DND-41 (cell line): ENCODE measurements at regions not wholly inside any gene's neighbourhood (a gene's known extent, or its start where the extent isn't known, plus 50 kb on each side); places are given as distances from the start of the nearest gene placed in this dataset.

Source experiments
- ATAC-seq: fragments of 200-7000 bp; cut with Tn5 transposase; 3 replicates; pipeline ENCODE4 v1.9.1; 2021; ENCODE audit warnings: low read depth; ENCODE audit not compliant: insufficient read depth
- DNase-seq: peaks from one replicate; pipeline ENCODE4 v3.0.0-alpha.2; 2020
- H2AFZ ChIP-seq: 2 replicates; pipeline ENCODE4 v1.6.0; 2012; ENCODE audit warnings: low read depth, low read length
- H3K27ac ChIP-seq: 2 replicates; pipeline ENCODE4 v1.5.1; 2012; ENCODE audit warnings: low read length, inconsistent platforms
- H3K27me3 ChIP-seq: fragments of 200-600 bp; sonication (generic); 2 replicates; pipeline ENCODE4 v1.6.0; 2012; ENCODE audit warnings: low read length, mild to moderate bottlenecking, inconsistent platforms; ENCODE audit not compliant: insufficient read depth, poor library complexity
- H3K36me3 ChIP-seq: 2 replicates; pipeline ENCODE4 v1.5.1; 2012; ENCODE audit warnings: low read length, inconsistent platforms; ENCODE audit not compliant: insufficient read depth
- H3K4me1 ChIP-seq: 2 replicates; pipeline ENCODE4 v1.5.1; 2012; ENCODE audit warnings: mild to moderate bottlenecking, low read length; ENCODE audit not compliant: insufficient read depth
- H3K4me2 ChIP-seq: 2 replicates; pipeline ENCODE4 v1.6.0; 2012; ENCODE audit warnings: mild to moderate bottlenecking, moderate library complexity, low read length, inconsistent platforms; ENCODE audit not compliant: insufficient read depth
- H3K4me3 ChIP-seq, 2 experiments: fragments of 200-600 bp in 1 of 2; shearing (Covaris generic) in 1 of 2; 2 replicates each; pipeline ENCODE4 v1.5.1; 2012 to 2016; ENCODE audit warnings: inconsistent platforms in 2 of 2, low read length in 2 of 2, mild to moderate bottlenecking in 2 of 2, low read depth in 1 of 2, moderate library complexity in 1 of 2
- H3K79me2 ChIP-seq: 2 replicates; pipeline ENCODE4 v1.6.0; 2012; ENCODE audit warnings: low read length, inconsistent platforms; ENCODE audit not compliant: insufficient read depth
- H3K9ac ChIP-seq: 2 replicates; pipeline ENCODE4 v1.6.0; 2012; ENCODE audit warnings: low read depth, mild to moderate bottlenecking, inconsistent platforms, low read length, moderate library complexity
- H3K9me3 ChIP-seq: 2 replicates; pipeline ENCODE4 v1.5.1; 2012; ENCODE audit warnings: low read length, moderate library complexity, mild to moderate bottlenecking, inconsistent platforms; ENCODE audit not compliant: insufficient read depth, severe bottlenecking
- H4K20me1 ChIP-seq: 2 replicates; pipeline ENCODE4 v1.6.0; 2012; ENCODE audit warnings: low read length; ENCODE audit not compliant: insufficient read depth
- EZH2 ChIP-seq: IDR thresholded peaks from 3 replicates; pipeline ENCODE4 v1.6.1; 2012; ENCODE audit warnings: borderline replicate concordance, low read depth, mild to moderate bottlenecking, moderate library complexity, low read length, inconsistent platforms; ENCODE audit not compliant: severe bottlenecking
- TF ChIP-seq, protein P1 (sequence below): IDR thresholded peaks from 2 replicates; pipeline ENCODE4 v1.5.1; 2012; ENCODE audit warnings: borderline replicate concordance, low read length, moderate library complexity, mild to moderate bottlenecking; ENCODE audit not compliant: poor library complexity, severe bottlenecking; ENCODE audit errors: extremely low read depth

DNA sequence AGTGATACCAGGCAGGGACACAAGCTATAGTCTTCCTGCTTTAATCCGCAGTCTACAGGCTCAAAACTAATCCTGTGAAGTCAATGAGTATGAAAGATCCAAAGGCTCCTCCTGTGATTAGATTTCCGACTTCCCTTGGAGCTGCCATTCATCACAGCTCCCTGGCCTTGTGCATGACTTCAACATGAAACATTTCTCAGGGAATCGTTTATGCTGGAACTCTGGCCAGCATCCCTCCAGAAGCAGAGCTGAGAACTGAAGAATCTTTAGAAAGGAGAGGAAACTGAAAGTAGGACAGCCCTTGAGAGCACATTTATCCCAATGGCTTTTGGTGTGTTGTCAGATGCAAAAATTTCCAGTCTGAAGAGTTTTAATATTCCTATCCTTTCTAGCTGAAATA, 84.3 kb upstream of the SESTD1 start:
- H3K36me3 ChIP-seq = no peaks in the 10 kb centered on the region
- H2AFZ ChIP-seq = no peak overlapping the region
- no peak for ATAC-seq
- H3K4me2 ChIP-seq = no peak overlapping the region
- peaks cover 4% of the 10 kb centered on the region for H3K27me3 ChIP-seq
- H3K79me2 ChIP-seq = no peaks in the 10 kb centered on the region
- no peak overlapping the region for H3K27ac ChIP-seq
- no peaks in the 10 kb centered on the region for H4K20me1 ChIP-seq
- no peak overlapping the region for H3K4me3 ChIP-seq
- TF ChIP-seq, protein P1, sequence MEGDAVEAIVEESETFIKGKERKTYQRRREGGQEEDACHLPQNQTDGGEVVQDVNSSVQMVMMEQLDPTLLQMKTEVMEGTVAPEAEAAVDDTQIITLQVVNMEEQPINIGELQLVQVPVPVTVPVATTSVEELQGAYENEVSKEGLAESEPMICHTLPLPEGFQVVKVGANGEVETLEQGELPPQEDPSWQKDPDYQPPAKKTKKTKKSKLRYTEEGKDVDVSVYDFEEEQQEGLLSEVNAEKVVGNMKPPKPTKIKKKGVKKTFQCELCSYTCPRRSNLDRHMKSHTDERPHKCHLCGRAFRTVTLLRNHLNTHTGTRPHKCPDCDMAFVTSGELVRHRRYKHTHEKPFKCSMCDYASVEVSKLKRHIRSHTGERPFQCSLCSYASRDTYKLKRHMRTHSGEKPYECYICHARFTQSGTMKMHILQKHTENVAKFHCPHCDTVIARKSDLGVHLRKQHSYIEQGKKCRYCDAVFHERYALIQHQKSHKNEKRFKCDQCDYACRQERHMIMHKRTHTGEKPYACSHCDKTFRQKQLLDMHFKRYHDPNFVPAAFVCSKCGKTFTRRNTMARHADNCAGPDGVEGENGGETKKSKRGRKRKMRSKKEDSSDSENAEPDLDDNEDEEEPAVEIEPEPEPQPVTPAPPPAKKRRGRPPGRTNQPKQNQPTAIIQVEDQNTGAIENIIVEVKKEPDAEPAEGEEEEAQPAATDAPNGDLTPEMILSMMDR = no peak
- no peak for TF ChIP-seq EZH2
- DNase-seq = no peak
- no peak overlapping the region for H3K9ac ChIP-seq
- H3K4me1 ChIP-seq = no peaks in the 10 kb centered on the region
- H3K9me3 ChIP-seq = no peaks in the 10 kb centered on the region

DNA sequence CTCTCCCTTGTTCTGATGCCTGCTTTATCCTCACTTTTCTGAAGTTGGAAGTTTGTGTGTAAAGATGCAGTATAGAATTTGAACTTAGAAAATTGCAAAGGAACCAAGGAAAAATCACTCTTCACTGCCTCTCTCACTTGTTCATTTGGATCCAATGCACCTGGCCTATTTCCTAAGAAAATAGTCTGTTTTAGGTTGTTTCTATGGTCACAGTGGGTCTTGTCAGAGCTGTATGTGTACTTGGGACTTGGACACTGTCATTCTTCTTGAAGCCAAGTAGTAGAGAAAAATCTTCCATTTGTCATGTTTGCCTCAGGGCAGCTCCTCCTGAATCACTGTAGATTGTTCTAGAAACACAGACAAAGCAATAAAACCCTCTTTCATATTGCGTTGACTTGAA, 80.3 kb upstream of the SESTD1 start:
- Histone ChIP-seq H3K36me3 (no peaks in the 10 kb centered on the region), H3K27me3 (no peaks in the 10 kb centered on the region), H3K79me2 (no peaks in the 10 kb centered on the region), H3K4me1 (no peaks in the 10 kb centered on the region), H3K9ac (no peak overlapping the region), H3K27ac (no peak overlapping the region), H3K4me2 (no peak overlapping the region), H2AFZ (no peak overlapping the region), H3K9me3 (no peaks in the 10 kb centered on the region), H4K20me1 (no peaks in the 10 kb centered on the region), H3K4me3 (no peak overlapping the region)
- DNase-seq (no peak), ATAC-seq (no peak)
- no peak for TF ChIP-seq EZH2
- TF ChIP-seq, protein P1 = no peak

DNA sequence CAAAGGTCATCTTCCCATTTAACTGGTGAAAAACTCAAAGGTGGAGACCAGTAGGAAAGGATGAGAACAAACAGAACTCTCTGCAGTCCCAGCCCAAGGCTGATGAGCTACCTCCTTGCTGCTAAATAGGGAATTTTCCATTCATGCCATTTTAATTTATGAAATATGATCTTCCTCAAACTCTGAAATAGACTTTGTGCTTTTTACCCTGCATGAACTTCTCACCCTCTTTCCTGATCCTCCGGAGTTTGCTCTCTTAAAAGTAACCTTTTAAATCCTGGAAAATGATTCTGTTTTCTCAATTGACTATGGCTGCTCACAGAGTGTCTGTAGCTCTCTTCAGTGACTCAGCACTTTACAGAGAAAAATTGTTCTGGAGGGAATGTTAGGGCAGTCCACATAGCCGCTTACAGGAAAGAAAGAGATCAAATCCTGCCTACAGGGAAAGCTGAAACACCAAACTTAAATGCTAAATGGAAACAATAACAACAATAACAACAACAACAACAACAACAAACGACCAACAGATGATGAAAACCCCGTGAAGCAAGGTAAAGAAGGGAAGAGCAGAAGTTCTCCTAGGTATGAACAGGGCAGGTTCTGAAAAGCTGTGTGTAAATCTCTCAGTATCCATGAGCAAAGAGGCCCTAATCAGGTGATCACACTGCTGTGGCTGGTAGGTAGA, 79.8 kb upstream of the SESTD1 start:
- Histone ChIP-seq H3K79me2 (no peaks in the 10 kb centered on the region), H3K4me1 (no peaks in the 10 kb centered on the region), H2AFZ (no peak overlapping the region), H3K9me3 (no peaks in the 10 kb centered on the region), H3K4me3 (no peak overlapping the region), H4K20me1 (no peaks in the 10 kb centered on the region), H3K27ac (no peak overlapping the region), H3K36me3 (no peaks in the 10 kb centered on the region), H3K4me2 (no peak overlapping the region), H3K27me3 (no peaks in the 10 kb centered on the region), H3K9ac (no peak overlapping the region)
- TF ChIP-seq EZH2 = no peak
- TF ChIP-seq, protein P1 = no peak
- ATAC-seq = no peak
- no peak for DNase-seq

DNA sequence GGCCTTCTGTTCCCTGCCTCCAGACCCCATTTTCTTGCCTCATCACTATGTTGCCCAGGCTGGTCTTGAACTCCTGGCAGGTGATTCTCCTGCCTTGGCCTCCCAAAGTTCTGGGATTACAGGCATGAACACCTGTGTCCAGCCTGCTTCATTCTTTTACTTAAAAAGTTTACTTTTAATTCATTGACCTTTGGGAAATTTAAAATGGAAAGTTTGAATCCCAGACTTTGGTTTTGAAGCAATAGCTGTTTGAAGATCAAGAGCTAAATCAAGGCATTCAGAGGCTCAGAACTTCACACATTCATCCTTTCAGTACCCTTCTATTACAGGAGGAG, 79.3 kb upstream of the SESTD1 start:
- Histone ChIP-seq H2AFZ (no peak overlapping the region), H3K27me3 (no peaks in the 10 kb centered on the region), H3K4me1 (no peaks in the 10 kb centered on the region), H3K9ac (no peak overlapping the region), H3K4me3 (no peak overlapping the region), H3K4me2 (no peak overlapping the region), H3K27ac (no peak overlapping the region), H3K79me2 (no peaks in the 10 kb centered on the region), H3K36me3 (no peaks in the 10 kb centered on the region), H3K9me3 (no peaks in the 10 kb centered on the region), H4K20me1 (no peaks in the 10 kb centered on the region)
- TF ChIP-seq EZH2 = no peak
- TF ChIP-seq, protein P1 = no peak
- ATAC-seq = no peak
- DNase-seq = no peak
